ENCODE measurements at regions not wholly inside any gene's neighbourhood (a gene's known extent, or its start where the extent isn't known, plus 50 kb on each side); places are given as distances from the start of the nearest gene placed in this dataset.

- DNase-seq (ENCODE audit: low read depth in 2 of 2): peak; percentile 32 to 36
Observed at GRCh38 chr3:182683453-182683852, 109.9 kb upstream of the ATP11B start.

GRCh38 chr3:182683858-182684257 lies 109.4 kb upstream of the ATP11B start:
- DNase-seq (ENCODE audit: low read depth in 2 of 2): no peak

- no peak for DNase-seq (ENCODE audit: low read depth in 2 of 2)
Observed at GRCh38 chr3:182686033-182686886, 107.0 kb upstream of the ATP11B start.

GRCh38 chr3:182690172-182690571 lies 103.1 kb upstream of the ATP11B start:
- DNase-seq (ENCODE audit: low read depth in 2 of 2): no peak

GRCh38 chr3:182692021-182692420 lies 101.3 kb upstream of the ATP11B start:
- no peak for DNase-seq (ENCODE audit: low read depth in 2 of 2)

- DNase-seq (ENCODE audit: low read depth in 2 of 2): no peak
Observed at GRCh38 chr3:182692695-182693094, 100.6 kb upstream of the ATP11B start.

GRCh38 chr3:182693723-182694122 lies 99.6 kb upstream of the ATP11B start:
- no peak for DNase-seq (ENCODE audit: low read depth in 2 of 2)

GRCh38 chr3:182696916-182697315 lies 96.4 kb upstream of the ATP11B start:
- no peak for DNase-seq (ENCODE audit: low read depth in 2 of 2)

- DNase-seq (ENCODE audit: low read depth in 2 of 2): no peak
Observed at GRCh38 chr3:182697345-182697919, 95.9 kb upstream of the ATP11B start.

- DNase-seq (ENCODE audit: low read depth in 2 of 2): no peak
Observed at GRCh38 chr3:182698078-182698477, 95.2 kb upstream of the ATP11B start.

- DNase-seq (ENCODE audit: low read depth in 2 of 2): no peak
Observed at GRCh38 chr3:182699550-182700170, 93.6 kb upstream of the ATP11B start.

GRCh38 chr3:182702216-182702615 lies 91.1 kb upstream of the ATP11B start:
- DNase-seq (ENCODE audit: low read depth in 2 of 2): no peak

- DNase-seq (ENCODE audit: low read depth in 2 of 2): no peak
Observed at GRCh38 chr3:182703233-182703632, 90.1 kb upstream of the ATP11B start.

- DNase-seq (ENCODE audit: low read depth in 2 of 2): no peak
Observed at GRCh38 chr3:182704926-182705325, 88.4 kb upstream of the ATP11B start.

GRCh38 chr3:182708810-182709209 lies 84.5 kb upstream of the ATP11B start:
- DNase-seq (ENCODE audit: low read depth in 2 of 2): no peak

- no peak for DNase-seq (ENCODE audit: low read depth in 2 of 2)
Observed at GRCh38 chr3:182709306-182709705, 84.0 kb upstream of the ATP11B start.

GRCh38 chr3:182710557-182711157 lies 82.6 kb upstream of the ATP11B start:
- DNase-seq (ENCODE audit: low read depth in 2 of 2): no peak

GRCh38 chr3:182711261-182711683 lies 82.0 kb upstream of the ATP11B start:
- no peak for DNase-seq (ENCODE audit: low read depth in 2 of 2)

GRCh38 chr3:182711853-182712252 lies 81.5 kb upstream of the ATP11B start:
- no peak for DNase-seq (ENCODE audit: low read depth in 2 of 2)

GRCh38 chr3:182713111-182713510 lies 80.2 kb upstream of the ATP11B start:
- DNase-seq (ENCODE audit: low read depth in 2 of 2): no peak

GRCh38 chr3:182713743-182714517 lies 79.4 kb upstream of the ATP11B start:
- peak; percentile 47 for DNase-seq (ENCODE audit: low read depth in 2 of 2)

- DNase-seq (ENCODE audit: low read depth in 2 of 2): no peak
Observed at GRCh38 chr3:182715006-182715405, 78.3 kb upstream of the ATP11B start.

All from fibroblast of skin of left quadriceps (primary cell).